Inflammatory macrophage treated with lipopolysaccharide for 4 hours (primary cell): ENCODE measurements at regions not wholly inside any gene's neighbourhood (a gene's known extent, or its start where the extent isn't known, plus 50 kb on each side); places are given as distances from the start of the nearest gene placed in this dataset.
"Not testable (repeated sequence)": the region's sequence is repeated elsewhere in the genome, so short reads cannot be mapped to it uniquely, and the experiment has no call there.

Experiments used
- DNase-seq: peaks from one replicate; pipeline ENCODE4 v3.0.0-alpha.2; 2020

GRCh38 chr12:126418400-126418799 lies 1353.2 kb downstream of the AACS start:
- DNase-seq: no peak

GRCh38 chr12:126419131-126419530 lies 1353.9 kb downstream of the AACS start:
- no peak for DNase-seq

- no peak for DNase-seq
Measured at GRCh38 chr12:126424696-126425095, 1359.5 kb downstream of the AACS start.

- no peak for DNase-seq
Measured at GRCh38 chr12:126425264-126425663, 1360.0 kb downstream of the AACS start.

- no peak for DNase-seq
Measured at GRCh38 chr12:126428769-126429168, 1363.5 kb downstream of the AACS start.

- no peak for DNase-seq
Measured at GRCh38 chr12:126430921-126431320, 1365.7 kb downstream of the AACS start.

- DNase-seq: no peak
Measured at GRCh38 chr12:126431767-126432166, 1366.5 kb downstream of the AACS start.

GRCh38 chr12:126432780-126433179 lies 1367.5 kb downstream of the AACS start:
- DNase-seq: no peak

GRCh38 chr12:126434412-126434985 lies 1369.3 kb downstream of the AACS start:
- no peak for DNase-seq

- DNase-seq: no peak
Measured at GRCh38 chr12:126436041-126436440, 1370.8 kb downstream of the AACS start.

GRCh38 chr12:126437934-126438333 lies 1372.7 kb downstream of the AACS start:
- DNase-seq: no peak

- no peak for DNase-seq
Measured at GRCh38 chr12:126443977-126444376, 1378.7 kb downstream of the AACS start.

GRCh38 chr12:126447346-126447745 lies 1382.1 kb downstream of the AACS start:
- DNase-seq: no peak

GRCh38 chr12:126451809-126452208 lies 1386.6 kb downstream of the AACS start:
- no peak for DNase-seq

- not testable (repeated sequence) for DNase-seq
Measured at GRCh38 chr12:126452686-126453085, 1387.5 kb downstream of the AACS start.

- DNase-seq: no peak
Measured at GRCh38 chr12:126454581-126454980, 1389.3 kb downstream of the AACS start.

- DNase-seq: no peak
Measured at GRCh38 chr12:126457776-126458175, 1392.5 kb downstream of the AACS start.

- DNase-seq: no peak
Measured at GRCh38 chr12:126464153-126464552, 1398.9 kb downstream of the AACS start.

- no peak for DNase-seq
Measured at GRCh38 chr12:126469211-126469610, 1404.0 kb downstream of the AACS start.

- no peak for DNase-seq
Measured at GRCh38 chr12:126474703-126475102, 1409.5 kb downstream of the AACS start.

- DNase-seq: no peak
Measured at GRCh38 chr12:126480451-126480850, 1415.2 kb downstream of the AACS start.

GRCh38 chr12:126481688-126482087 lies 1416.5 kb downstream of the AACS start:
- DNase-seq: no peak

- no peak for DNase-seq
Measured at GRCh38 chr12:126482238-126482889, 1417.1 kb downstream of the AACS start.

- no peak for DNase-seq
Measured at GRCh38 chr12:126483145-126484068, 1418.2 kb downstream of the AACS start.
